ENCODE measurements at regions not wholly inside any gene's neighbourhood (a gene's known extent, or its start where the extent isn't known, plus 50 kb on each side); places are given as distances from the start of the nearest gene placed in this dataset.

- DNase-seq (ENCODE audit: insufficient read length, low spot score) (no peak), FAIRE-seq (no peak)
- TF ChIP-seq POLR2A (IDR thresholded peaks at IDR 0.05; ENCODE audit: low read depth, low read length) = no peak
Measured at GRCh38 chr14:98022541-98023520, 1225.6 kb downstream of the VRK1 start.

GRCh38 chr14:98028162-98028561 is 1231.0 kb downstream of the VRK1 start:
- DNase-seq (ENCODE audit: insufficient read length, low spot score) (no peak), FAIRE-seq (no peak)
- TF ChIP-seq POLR2A (IDR thresholded peaks at IDR 0.05; ENCODE audit: low read depth, low read length) = no peak

- FAIRE-seq (no peak), DNase-seq (ENCODE audit: insufficient read length, low spot score) (no peak)
- TF ChIP-seq POLR2A (IDR thresholded peaks at IDR 0.05; ENCODE audit: low read depth, low read length) = no peak
Measured at GRCh38 chr14:98035396-98035795, 1236.6 kb downstream of the BCL11B start.

- DNase-seq (ENCODE audit: insufficient read length, low spot score) = no peak
- no peak for FAIRE-seq
- TF ChIP-seq POLR2A (IDR thresholded peaks at IDR 0.05; ENCODE audit: low read depth, low read length) = no peak
Measured at GRCh38 chr14:98037831-98038230, 1234.2 kb downstream of the BCL11B start.

- no peak for TF ChIP-seq POLR2A (IDR thresholded peaks at IDR 0.05; ENCODE audit: low read depth, low read length)
Measured at GRCh38 chr14:98056946-98057345, 1215.1 kb downstream of the BCL11B start.

GRCh38 chr14:98059106-98059505 is 1212.9 kb downstream of the BCL11B start:
- no peak for TF ChIP-seq POLR2A (IDR thresholded peaks at IDR 0.05; ENCODE audit: low read depth, low read length)
- no peak for FAIRE-seq

More at GRCh38 chr14:98056946-98057345, 1215.1 kb downstream of the BCL11B start:
- FAIRE-seq (no peak), DNase-seq (ENCODE audit: insufficient read length, low spot score) (no peak)

GRCh38 chr14:98062083-98062482 is 1209.9 kb downstream of the BCL11B start:
- TF ChIP-seq POLR2A (IDR thresholded peaks at IDR 0.05; ENCODE audit: low read depth, low read length) = no peak
- FAIRE-seq = no peak

More at GRCh38 chr14:98059106-98059505, 1212.9 kb downstream of the BCL11B start:
- DNase-seq (ENCODE audit: insufficient read length, low spot score) = no peak

GRCh38 chr14:98069712-98070171 is 1202.3 kb downstream of the BCL11B start:
- TF ChIP-seq POLR2A (IDR thresholded peaks at IDR 0.05; ENCODE audit: low read depth, low read length) = no peak
- FAIRE-seq = no peak

More at GRCh38 chr14:98062083-98062482, 1209.9 kb downstream of the BCL11B start:
- DNase-seq (ENCODE audit: insufficient read length, low spot score) = no peak

GRCh38 chr14:98070536-98070935 is 1201.5 kb downstream of the BCL11B start:
- no peak for DNase-seq (ENCODE audit: insufficient read length, low spot score)
- FAIRE-seq = no peak
- TF ChIP-seq POLR2A (IDR thresholded peaks at IDR 0.05; ENCODE audit: low read depth, low read length) = no peak

More at GRCh38 chr14:98069712-98070171, 1202.3 kb downstream of the BCL11B start:
- no peak for DNase-seq (ENCODE audit: insufficient read length, low spot score)

GRCh38 chr14:98074111-98074510 is 1197.9 kb downstream of the BCL11B start:
- DNase-seq (ENCODE audit: insufficient read length, low spot score) (no peak), FAIRE-seq (no peak)
- no peak for TF ChIP-seq POLR2A (IDR thresholded peaks at IDR 0.05; ENCODE audit: low read depth, low read length)

- DNase-seq (ENCODE audit: insufficient read length, low spot score) (no peak), FAIRE-seq (no peak)
- TF ChIP-seq POLR2A (IDR thresholded peaks at IDR 0.05; ENCODE audit: low read depth, low read length) = no peak
Measured at GRCh38 chr14:98077176-98077575, 1194.8 kb downstream of the BCL11B start.

- DNase-seq (ENCODE audit: insufficient read length, low spot score) (no peak), FAIRE-seq (no peak)
- TF ChIP-seq POLR2A (IDR thresholded peaks at IDR 0.05; ENCODE audit: low read depth, low read length) = no peak
Measured at GRCh38 chr14:98082833-98083232, 1189.2 kb downstream of the BCL11B start.

- no peak for FAIRE-seq
- TF ChIP-seq POLR2A (IDR thresholded peaks at IDR 0.05; ENCODE audit: low read depth, low read length) = no peak
- DNase-seq (ENCODE audit: insufficient read length, low spot score) = no peak
Measured at GRCh38 chr14:98085751-98086150, 1186.2 kb downstream of the BCL11B start.

GRCh38 chr14:98093111-98093510 is 1178.9 kb downstream of the BCL11B start:
- no peak for FAIRE-seq
- TF ChIP-seq POLR2A (IDR thresholded peaks at IDR 0.05; ENCODE audit: low read depth, low read length) = no peak
- no peak for DNase-seq (ENCODE audit: insufficient read length, low spot score)

- TF ChIP-seq POLR2A (IDR thresholded peaks at IDR 0.05; ENCODE audit: low read depth, low read length) = no peak
- FAIRE-seq (no peak), DNase-seq (ENCODE audit: insufficient read length, low spot score) (no peak)
Measured at GRCh38 chr14:98099527-98099926, 1172.5 kb downstream of the BCL11B start.

Measured in H54 (cell line).